Mesendoderm (in vitro differentiated cells): ENCODE measurements at regions not wholly inside any gene's neighbourhood (a gene's known extent, or its start where the extent isn't known, plus 50 kb on each side); places are given as distances from the start of the nearest gene placed in this dataset.

Experiments
- DNase-seq: peaks from one replicate; pipeline ENCODE4 v3.0.0; 2013
- H2AK5ac ChIP-seq: 2 replicates; pipeline ENCODE4 v1.6.1; 2013; ENCODE audit warnings: low read length, inconsistent platforms
- H2BK120ac ChIP-seq: 2 replicates; pipeline ENCODE4 v1.6.1; 2013; ENCODE audit warnings: low read depth, mild to moderate bottlenecking, low read length, moderate library complexity, mixed read lengths
- H2BK15ac ChIP-seq: replicated peaks from 2 replicates; pipeline ENCODE4 v1.6.1; 2013; ENCODE audit warnings: low read depth, mild to moderate bottlenecking, moderate library complexity
- H2BK5ac ChIP-seq: 2 replicates; pipeline ENCODE4 v1.6.1; 2013; ENCODE audit warnings: low read length, inconsistent platforms
- H3K18ac ChIP-seq: 2 replicates; pipeline ENCODE4 v1.6.1; 2013; ENCODE audit warnings: mild to moderate bottlenecking, low read length, mixed read lengths
- H3K23ac ChIP-seq: one replicate; pipeline ENCODE4 v1.6.1; 2013; ENCODE audit warnings: low read length
- H3K27ac ChIP-seq: 2 replicates; pipeline ENCODE4 v1.5.1; 2013; ENCODE audit warnings: low read depth, mild to moderate bottlenecking, inconsistent platforms, low read length, moderate library complexity
- H3K27me3 ChIP-seq: 2 replicates; pipeline ENCODE4 v1.6.1; 2013; ENCODE audit warnings: low read length, control low read depth, mild to moderate bottlenecking, inconsistent platforms; ENCODE audit not compliant: insufficient read depth, poor library complexity
- H3K36me3 ChIP-seq: 2 replicates; pipeline ENCODE4 v1.6.1; 2013; ENCODE audit warnings: low read length, inconsistent platforms; ENCODE audit not compliant: control insufficient read depth, insufficient read depth
- H3K4ac ChIP-seq: one replicate; pipeline ENCODE4 v1.6.1; 2013; ENCODE audit warnings: low read depth, mild to moderate bottlenecking, low read length, moderate library complexity
- H3K4me1 ChIP-seq: 2 replicates; pipeline ENCODE4 v1.6.1; 2013; ENCODE audit warnings: low read depth, low read length, inconsistent platforms; ENCODE audit not compliant: control insufficient read depth
- H3K4me2 ChIP-seq: 2 replicates; pipeline ENCODE4 v1.6.1; 2013; ENCODE audit warnings: low read length
- H3K4me3 ChIP-seq: 2 replicates; pipeline ENCODE4 v1.5.1; 2013; ENCODE audit warnings: mild to moderate bottlenecking, low read length
- H3K56ac ChIP-seq: one replicate; pipeline ENCODE4 v1.6.1; 2013; ENCODE audit warnings: low read length
- H3K79me1 ChIP-seq: 2 replicates; pipeline ENCODE4 v1.6.1; 2013; ENCODE audit warnings: low read length, inconsistent platforms
- H3K79me2 ChIP-seq: 2 replicates; pipeline ENCODE4 v1.6.1; 2013; ENCODE audit warnings: mild to moderate bottlenecking, low read length; ENCODE audit not compliant: control insufficient read depth, insufficient read depth
- H3K9ac ChIP-seq: 2 replicates; pipeline ENCODE4 v1.6.1; 2013; ENCODE audit warnings: low read length, inconsistent platforms
- H4K5ac ChIP-seq: one replicate; pipeline ENCODE4 v1.6.1; 2013; ENCODE audit warnings: low read length
- H4K8ac ChIP-seq: one replicate; pipeline ENCODE4 v1.6.1; 2013; ENCODE audit warnings: low read depth, mild to moderate bottlenecking, control low read depth, low read length, moderate library complexity
- WGBS: extraction: QIAGEN DNeasy Blood & Tissue Kit; methylation state at CpG from one replicate; pipeline ENCODE4 v1.1.7; 2013; ENCODE audit warnings: low lambda C conversion rate, missing lambda C conversion rate; ENCODE audit not compliant: insufficient coverage; ENCODE audit errors: extremely low coverage; 5-methylcytosine and 5-hydroxymethylcytosine counted together

- no peak overlapping the region for H3K27ac ChIP-seq
- H2AK5ac ChIP-seq, result no peak overlapping the region
- H3K79me1 ChIP-seq, result no peaks in the 10 kb centered on the region
- WGBS, result 80% methylated on average over 1 of the region's 4 CpGs
- H3K9ac ChIP-seq, result no peak overlapping the region
- H3K4me3 ChIP-seq, result no peak overlapping the region
- H3K79me2 ChIP-seq, result no peaks in the 10 kb centered on the region
- H3K4me1 ChIP-seq, result no peaks in the 10 kb centered on the region
- H3K36me3 ChIP-seq, result no peaks in the 10 kb centered on the region
- H4K8ac ChIP-seq, result no peak overlapping the region
- H2BK5ac ChIP-seq, result no peak overlapping the region
- H2BK120ac ChIP-seq, result no peak overlapping the region
- no peak overlapping the region for H4K5ac ChIP-seq
- no peak overlapping the region for H2BK15ac ChIP-seq
- no peak overlapping the region for H3K23ac ChIP-seq
- H3K4me2 ChIP-seq, result no peak overlapping the region
- H3K18ac ChIP-seq, result no peak overlapping the region
- no peaks in the 10 kb centered on the region for H3K27me3 ChIP-seq
- no peak overlapping the region for H3K4ac ChIP-seq
- no peak overlapping the region for H3K56ac ChIP-seq
- no peak for DNase-seq
Measured at GRCh38 chr7:18265611-18266281, 229.8 kb upstream of the HDAC9 start.

GRCh38 chr7:18268571-18268970 is 227.0 kb upstream of the HDAC9 start:
- Histone ChIP-seq H3K18ac (no peak overlapping the region), H3K27ac (no peak overlapping the region), H3K4me2 (no peak overlapping the region), H3K79me1 (no peaks in the 10 kb centered on the region), H3K23ac (no peak overlapping the region), H3K4me3 (no peak overlapping the region), H3K36me3 (no peaks in the 10 kb centered on the region), H2BK5ac (no peak overlapping the region), H3K27me3 (no peaks in the 10 kb centered on the region), H4K5ac (no peak overlapping the region), H3K4me1 (no peaks in the 10 kb centered on the region), H3K79me2 (no peaks in the 10 kb centered on the region), H2BK120ac (no peak overlapping the region), H2AK5ac (no peak overlapping the region), H3K4ac (no peak overlapping the region), H2BK15ac (no peak overlapping the region), H4K8ac (no peak overlapping the region), H3K56ac (no peak overlapping the region), H3K9ac (no peak overlapping the region)
- no peak for DNase-seq

GRCh38 chr7:18276380-18276779 is 219.2 kb upstream of the HDAC9 start:
- Histone ChIP-seq H3K27ac (no peak overlapping the region), H3K4me2 (no peak overlapping the region)

GRCh38 chr7:18278316-18278715 is 217.2 kb upstream of the HDAC9 start:
- H3K27ac ChIP-seq, result no peak overlapping the region
- no peaks in the 10 kb centered on the region for H3K27me3 ChIP-seq
- H3K4me1 ChIP-seq, result no peaks in the 10 kb centered on the region
- no peak overlapping the region for H3K4me2 ChIP-seq
- H3K4ac ChIP-seq, result no peak overlapping the region
- H3K36me3 ChIP-seq, result no peaks in the 10 kb centered on the region
- no peak overlapping the region for H2AK5ac ChIP-seq
- H3K79me1 ChIP-seq, result no peaks in the 10 kb centered on the region
- no peaks in the 10 kb centered on the region for H3K79me2 ChIP-seq
- H3K18ac ChIP-seq, result no peak overlapping the region
- no peak overlapping the region for H2BK5ac ChIP-seq
- H3K4me3 ChIP-seq, result no peak overlapping the region
- H3K9ac ChIP-seq, result no peak overlapping the region
- H4K5ac ChIP-seq, result no peak overlapping the region
- no peak overlapping the region for H2BK120ac ChIP-seq
- no peak overlapping the region for H4K8ac ChIP-seq
- no peak overlapping the region for H2BK15ac ChIP-seq
- no CpG with 5 or more reads among the region's 1 CpG for WGBS
- DNase-seq, result no peak
- H3K23ac ChIP-seq, result no peak overlapping the region
- H3K56ac ChIP-seq, result no peak overlapping the region

More at GRCh38 chr7:18276380-18276779, 219.2 kb upstream of the HDAC9 start:
- Histone ChIP-seq H3K56ac (no peak overlapping the region), H3K79me2 (no peaks in the 10 kb centered on the region), H3K27me3 (no peaks in the 10 kb centered on the region), H3K4me1 (no peaks in the 10 kb centered on the region), H3K9ac (no peak overlapping the region), H4K5ac (no peak overlapping the region), H3K18ac (no peak overlapping the region), H2BK15ac (no peak overlapping the region), H4K8ac (no peak overlapping the region), H3K23ac (no peak overlapping the region), H2BK5ac (no peak overlapping the region), H3K36me3 (no peaks in the 10 kb centered on the region), H2BK120ac (no peak overlapping the region), H2AK5ac (no peak overlapping the region), H3K4me3 (no peak overlapping the region), H3K4ac (no peak overlapping the region), H3K79me1 (no peaks in the 10 kb centered on the region)
- WGBS, result no CpG with 5 or more reads among the region's 2 CpGs
- DNase-seq, result no peak

GRCh38 chr7:18283045-18283444 is 212.5 kb upstream of the HDAC9 start:
- WGBS, result no CpG with 5 or more reads among the region's 1 CpG
- H2BK120ac ChIP-seq, result no peak overlapping the region
- H3K9ac ChIP-seq, result no peak overlapping the region

GRCh38 chr7:18287482-18287881 is 208.1 kb upstream of the HDAC9 start:
- H3K4me1 ChIP-seq, result no peaks in the 10 kb centered on the region
- H2AK5ac ChIP-seq, result no peak overlapping the region
- WGBS, result no CpG with 5 or more reads among the region's 2 CpGs
- H3K23ac ChIP-seq, result no peak overlapping the region
- H3K36me3 ChIP-seq, result no peaks in the 10 kb centered on the region
- H3K27me3 ChIP-seq, result no peaks in the 10 kb centered on the region
- no peak overlapping the region for H4K8ac ChIP-seq
- H3K18ac ChIP-seq, result no peak overlapping the region
- H4K5ac ChIP-seq, result no peak overlapping the region
- no peak overlapping the region for H2BK120ac ChIP-seq
- no peak overlapping the region for H3K4me3 ChIP-seq
- H3K56ac ChIP-seq, result no peak overlapping the region
- no peak overlapping the region for H2BK15ac ChIP-seq
- peak; percentile 11 for DNase-seq
- H3K79me1 ChIP-seq, result no peaks in the 10 kb centered on the region
- no peak overlapping the region for H2BK5ac ChIP-seq
- no peak overlapping the region for H3K9ac ChIP-seq
- no peak overlapping the region for H3K4me2 ChIP-seq
- no peaks in the 10 kb centered on the region for H3K79me2 ChIP-seq
- no peak overlapping the region for H3K27ac ChIP-seq
- no peak overlapping the region for H3K4ac ChIP-seq

More at GRCh38 chr7:18283045-18283444, 212.5 kb upstream of the HDAC9 start:
- no peaks in the 10 kb centered on the region for H3K79me2 ChIP-seq
- no peak overlapping the region for H3K23ac ChIP-seq
- H4K8ac ChIP-seq, result no peak overlapping the region
- H3K4me3 ChIP-seq, result no peak overlapping the region
- H3K4me1 ChIP-seq, result no peaks in the 10 kb centered on the region
- H3K27me3 ChIP-seq, result no peaks in the 10 kb centered on the region
- DNase-seq, result peak; percentile 15
- no peak overlapping the region for H3K4ac ChIP-seq
- no peak overlapping the region for H2BK15ac ChIP-seq
- H3K79me1 ChIP-seq, result no peaks in the 10 kb centered on the region
- H3K4me2 ChIP-seq, result no peak overlapping the region
- no peak overlapping the region for H3K18ac ChIP-seq
- no peak overlapping the region for H3K56ac ChIP-seq
- H4K5ac ChIP-seq, result no peak overlapping the region
- H3K36me3 ChIP-seq, result no peaks in the 10 kb centered on the region
- H2AK5ac ChIP-seq, result no peak overlapping the region
- H2BK5ac ChIP-seq, result no peak overlapping the region
- no peak overlapping the region for H3K27ac ChIP-seq
